ENCODE measurements at regions not wholly inside any gene's neighbourhood (a gene's known extent, or its start where the extent isn't known, plus 50 kb on each side); places are given as distances from the start of the nearest gene placed in this dataset.

- TF ChIP-seq ZNF274 (IDR thresholded peaks at IDR 0.05; ENCODE audit: low read depth, low read length) (no peak), YY1 (IDR thresholded peaks at IDR 0.05; ENCODE audit: insufficient read depth, insufficient read length) (no peak)
These were observed 119.3 kb upstream of the SEMA3D start for GRCh38 chr7:85306115-85306514.
